Glomerular visceral epithelial cell (primary cell): ENCODE measurements at regions not wholly inside any gene's neighbourhood (a gene's known extent, or its start where the extent isn't known, plus 50 kb on each side); places are given as distances from the start of the nearest gene placed in this dataset.

Experiments
- DNase-seq: peaks from one replicate; pipeline ENCODE4 v3.0.0-alpha.2; 2016; ENCODE audit errors: extremely low spot score

DNA sequence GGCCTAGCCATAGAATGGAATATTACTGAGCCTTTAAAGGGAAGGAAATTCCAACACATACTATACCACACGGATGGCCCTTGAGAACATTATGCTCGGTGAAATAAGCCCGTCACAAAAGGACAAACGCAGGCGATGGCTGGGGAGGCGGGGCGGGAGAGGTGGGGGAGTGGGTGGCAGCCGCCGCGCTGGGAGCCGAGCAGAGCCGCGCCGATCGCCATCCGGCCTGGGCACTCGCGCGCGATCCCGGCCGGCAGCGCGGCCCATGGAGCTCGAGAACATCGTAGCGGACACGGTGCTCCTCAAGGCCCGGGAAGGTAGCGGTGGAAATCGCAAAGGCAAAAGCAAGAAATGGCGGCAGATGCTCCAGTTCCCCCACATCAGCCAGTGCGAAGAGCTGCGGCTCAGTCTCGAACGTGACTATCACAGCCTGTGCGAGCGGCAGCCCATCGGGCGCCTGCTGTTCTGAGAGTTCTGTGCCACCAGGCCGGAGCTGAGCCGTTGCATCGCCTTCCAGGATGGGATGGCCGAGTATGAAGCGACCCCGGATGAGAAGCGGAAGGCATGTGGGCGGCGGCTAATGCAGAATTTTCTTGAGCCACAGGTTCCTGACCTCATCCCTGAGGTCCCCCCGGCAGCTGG, 140.1 kb downstream of the ZDHHC20 start:
- DNase-seq = no peak

DNA sequence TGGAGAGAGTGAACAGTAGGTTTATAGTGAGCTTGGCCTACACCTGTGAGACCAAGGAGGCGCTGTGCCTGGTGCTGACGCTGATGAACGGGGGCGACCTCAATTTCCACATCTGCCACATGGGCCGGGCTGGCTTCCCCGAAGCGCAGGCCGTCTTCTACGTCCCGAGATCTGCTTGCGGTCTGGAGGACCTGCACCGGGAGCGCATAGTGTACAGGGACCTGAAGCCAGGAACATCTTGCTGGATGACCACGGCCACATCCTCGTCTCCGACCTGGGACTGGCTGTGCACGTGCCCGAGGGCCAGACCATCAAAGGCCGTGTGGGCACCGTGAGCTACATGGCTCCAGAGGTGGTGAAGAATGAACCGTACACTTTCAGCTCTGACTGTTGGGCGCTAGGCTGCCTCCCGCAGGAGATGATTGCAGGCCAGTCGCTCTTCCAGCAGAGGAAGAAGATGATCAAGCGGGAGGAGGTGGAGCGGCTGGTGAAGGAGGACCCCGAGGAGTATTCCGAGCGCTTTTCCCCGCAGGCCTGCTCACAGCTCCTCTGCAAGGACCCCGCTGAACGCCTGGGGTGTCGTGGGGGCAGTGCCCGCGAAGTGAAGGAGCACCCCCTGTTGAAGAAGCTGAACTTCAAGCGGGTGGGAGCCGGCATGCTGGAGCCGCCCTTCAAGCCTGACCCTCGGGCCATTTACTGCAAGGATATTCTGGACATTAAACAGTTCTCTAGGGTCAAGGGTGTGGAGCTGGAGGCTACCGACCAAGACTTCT, 139.0 kb downstream of the ZDHHC20 start:
- no peak for DNase-seq

DNA sequence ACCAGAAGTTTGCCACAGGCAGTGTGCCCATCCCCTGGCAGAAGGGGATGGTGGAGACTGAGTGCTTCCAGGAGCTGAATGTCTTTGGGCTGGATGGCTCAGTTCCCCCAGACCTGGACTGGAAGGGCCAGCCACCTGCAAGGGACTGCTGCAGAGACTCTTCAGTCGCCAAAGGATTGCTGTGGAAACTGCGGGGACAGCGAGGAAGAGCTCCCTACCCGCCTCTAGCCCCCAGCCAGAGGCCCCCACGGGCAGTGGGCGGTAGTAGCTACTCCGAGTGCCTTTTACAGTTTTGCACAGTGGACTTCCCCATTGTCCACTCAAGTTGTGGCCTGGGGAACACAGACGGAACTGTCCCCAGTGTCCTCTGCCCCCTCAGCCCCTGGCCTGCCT, 138.5 kb downstream of the ZDHHC20 start:
- no peak for DNase-seq

DNA sequence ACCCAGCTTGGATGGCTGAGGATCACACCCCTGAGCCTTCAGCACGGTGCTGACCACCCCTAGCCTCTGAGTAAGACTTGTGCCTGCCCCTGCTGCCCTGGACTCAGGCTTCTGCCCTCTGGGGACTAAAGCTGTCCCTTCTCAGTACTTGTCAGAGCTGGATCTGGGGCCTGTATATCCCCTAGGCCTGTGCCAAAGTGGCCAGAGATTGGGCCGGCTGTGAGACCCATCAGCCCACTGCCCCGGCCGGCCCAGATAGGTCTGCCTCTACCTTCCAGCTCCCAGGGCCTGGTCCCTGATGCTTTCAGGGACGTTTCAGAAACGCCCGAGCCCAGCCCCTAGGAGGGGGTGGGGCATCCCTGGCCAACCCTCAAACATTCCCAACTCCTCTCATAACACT, 137.8 kb downstream of the ZDHHC20 start:
- no peak for DNase-seq

DNA sequence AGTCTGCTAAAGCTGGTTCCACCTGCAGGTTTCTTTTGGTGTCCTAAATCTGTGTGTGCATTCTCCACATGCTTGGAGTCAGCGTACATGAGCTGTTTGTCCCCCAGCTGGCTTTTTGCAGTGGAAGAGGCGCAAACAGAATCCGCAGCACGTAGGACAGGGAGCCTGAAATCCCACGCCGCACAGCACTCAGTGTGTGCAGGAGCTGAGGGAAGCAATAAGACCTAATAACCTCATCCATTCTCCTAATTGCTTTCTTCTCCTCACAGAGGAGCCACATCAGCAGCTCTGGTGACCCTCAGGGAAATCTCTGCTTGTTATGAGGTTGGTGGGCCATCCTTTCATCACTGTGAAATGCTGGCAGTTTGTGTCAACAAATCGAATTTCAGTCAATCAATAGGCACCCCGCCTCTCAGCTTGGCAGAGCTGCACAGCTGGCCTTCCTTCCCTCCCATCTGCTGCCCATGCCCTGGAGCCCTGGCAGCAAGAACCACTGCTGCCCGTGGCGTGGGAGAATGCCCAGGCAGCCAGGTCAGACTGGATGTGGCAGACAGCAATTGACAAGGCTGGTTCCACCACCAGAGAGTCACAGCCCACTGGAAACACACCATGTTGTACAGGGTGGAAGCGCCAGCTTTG, 136.7 kb downstream of the ZDHHC20 start:
- DNase-seq = no peak
